ENCODE measurements at regions not wholly inside any gene's neighbourhood (a gene's known extent, or its start where the extent isn't known, plus 50 kb on each side); places are given as distances from the start of the nearest gene placed in this dataset.

DNA sequence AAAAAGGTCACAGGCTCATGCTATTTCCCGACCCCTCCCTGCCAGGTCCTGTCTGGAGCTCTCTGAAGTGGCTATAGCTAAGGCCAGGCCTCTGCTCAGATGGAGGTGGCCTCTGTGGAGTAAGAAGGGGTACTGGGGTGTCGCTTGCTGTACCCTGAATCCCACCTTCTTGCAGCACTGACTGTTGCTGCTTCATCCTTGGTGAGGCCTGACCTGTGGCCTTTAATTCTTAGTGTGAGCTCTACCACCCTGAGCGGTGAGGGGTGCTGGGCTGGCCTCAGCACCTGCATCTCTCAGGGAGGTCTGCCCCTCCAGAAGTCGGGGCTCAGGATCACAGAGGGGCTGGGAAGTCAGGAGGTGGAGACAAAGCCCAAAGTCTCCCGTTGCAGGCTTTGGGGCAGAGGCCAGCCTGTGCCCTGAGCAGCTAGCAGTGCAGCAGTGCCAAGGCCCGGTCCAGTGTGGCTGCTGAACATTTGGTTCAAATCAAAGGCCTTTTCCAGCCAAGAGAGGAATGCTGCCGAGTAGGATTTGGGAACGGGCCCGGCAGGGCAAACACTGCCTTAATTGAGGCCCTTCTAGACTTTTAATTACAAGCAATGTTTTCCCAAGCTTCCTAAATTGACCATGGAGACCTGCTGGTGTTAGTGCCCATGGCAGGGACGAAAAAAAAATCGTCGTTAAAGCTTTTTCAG is 133.5 kb upstream of the HAAO start (continued):
- no peak for TF ChIP-seq RCOR1 (conservative IDR thresholded peaks at IDR 0.05; ENCODE audit: low read depth, low read length)
- no peak for TF ChIP-seq POLR2AphosphoS2 (IDR thresholded peaks at IDR 0.05; ENCODE audit: low read depth, low read length)
- TF ChIP-seq RFX5 (IDR thresholded peaks at IDR 0.05; ENCODE audit: low read depth, low read length): no peak

- no peaks in the 10 kb centered on the region for H3K4me1 ChIP-seq (ENCODE audit: control insufficient read depth, insufficient read depth, low read length)
- no peaks in the 10 kb centered on the region for H3K27me3 ChIP-seq (replicated peaks in 1 of 2; ENCODE audit: control insufficient read depth in 2 of 2, insufficient read depth in 2 of 2, low read length in 1 of 2)
- no peak overlapping the region for H3K9ac ChIP-seq (ENCODE audit: control insufficient read depth, insufficient read depth, low read length)
- WGBS (ENCODE audit: insufficient coverage, insufficient replicate concordance, low lambda C conversion rate, missing lambda C conversion rate): 47% methylated on average over 12 of the region's 12 CpGs
- no peaks in the 10 kb centered on the region for H3K9me3 ChIP-seq (replicated peaks; ENCODE audit: control insufficient read depth, insufficient read depth, low read length)
- no TSS peak for BruUV-seq (replicated peaks)
- no peak overlapping the region for H3K4me3 ChIP-seq
- no peaks in the 10 kb centered on the region for H3K36me3 ChIP-seq (ENCODE audit: control insufficient read depth in 2 of 2, insufficient read depth in 2 of 2, low read length in 1 of 2)
- FAIRE-seq (no peak), DNase-seq (ENCODE audit: low read depth, low spot score) (no peak), ATAC-seq (no peak)
- TF ChIP-seq CTCF (IDR thresholded peaks at IDR 0.05 in 2 of 3, conservative IDR thresholded peaks at IDR 0.05 in 1 of 3; ENCODE audit: control insufficient read depth in 2 of 3, extremely low read depth in 1 of 3, insufficient read depth in 1 of 3, low read depth in 3 of 3, low read length in 3 of 3) (no peak), CREB1 (IDR thresholded peaks at IDR 0.05; ENCODE audit: low read depth) (no peak), TCF12 (IDR thresholded peaks at IDR 0.05; ENCODE audit: low read depth, low read length) (no peak), POLR2AphosphoS5 (IDR thresholded peaks at IDR 0.05; ENCODE audit: low read length) (no peak), ELK1 (IDR thresholded peaks at IDR 0.05; ENCODE audit: low read depth, low read length) (no peak), JUND (IDR thresholded peaks at IDR 0.05; ENCODE audit: low read depth, low read length) (no peak)
- TF ChIP-seq, protein P1, sequence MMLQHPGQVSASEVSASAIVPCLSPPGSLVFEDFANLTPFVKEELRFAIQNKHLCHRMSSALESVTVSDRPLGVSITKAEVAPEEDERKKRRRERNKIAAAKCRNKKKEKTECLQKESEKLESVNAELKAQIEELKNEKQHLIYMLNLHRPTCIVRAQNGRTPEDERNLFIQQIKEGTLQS (IDR thresholded peaks at IDR 0.05; ENCODE audit: borderline replicate concordance, extremely low read depth, low read depth, low read length): no peak
- intact Hi-C loops (cut with micrococcal nuclease; ENCODE audit: unreplicated experiment): no loop called here
- ChIA-PET CTCF (no interaction called here), SMC1A (ENCODE audit: uncharacterized antibody, unreplicated experiment) (interaction anchor here (0.9 to 1.8 kb wide), 2 partner anchors 8 to 10 kb away, joined by 4 to 5 read pairs; no protein-coding TSS in a partner anchor), RAD21 (ENCODE audit: unreplicated experiment) (interaction anchor here (1.0 kb wide), 1 partner anchor 560 kb away, joined by 3 read pairs; no protein-coding TSS in a partner anchor), POLR2A (no interaction called here)
- H2AFZ ChIP-seq (ENCODE audit: control insufficient read depth, low read depth, low read length): no peak overlapping the region
- H4K20me1 ChIP-seq (ENCODE audit: control insufficient read depth, insufficient read depth): no peaks in the 10 kb centered on the region
- H3K27ac ChIP-seq (ENCODE audit: control insufficient read depth, insufficient read depth): no peak overlapping the region
- H3K79me2 ChIP-seq (ENCODE audit: control insufficient read depth, insufficient read depth, low read length): no peaks in the 10 kb centered on the region
- in situ Hi-C loops (cut with MboI): no loop called here
- H3K4me2 ChIP-seq (ENCODE audit: control insufficient read depth, insufficient read depth): no peak overlapping the region
These were observed 132.1 kb upstream of the HAAO start for GRCh38 chr2:42924418-42924886.
